SK-N-SH (cell line): ENCODE measurements at regions not wholly inside any gene's neighbourhood (a gene's known extent, or its start where the extent isn't known, plus 50 kb on each side); places are given as distances from the start of the nearest gene placed in this dataset.

ENCODE experiments used
- CTCF ChIA-PET: fragments of 300-600, 350-600 bp; formaldehyde crosslinking; extraction: SDS; loops from one replicate; lab custom pipeline; 2021; lab: Yijun Ruan, JAX
- POLR2A ChIA-PET: fragments of 350-600 bp; sonication (Branson Sonifier 250); formaldehyde crosslinking; extraction: SDS; loops from one replicate; lab custom pipeline; 2020; ENCODE audit warnings: antibody characterized with exemption, inconsistent platforms; lab: Yijun Ruan, JAX
- DNase-seq: peaks from one replicate; pipeline ENCODE4 v3.0.0; 2012
- H2AFZ ChIP-seq: fragments of 200-600 bp; sonication (generic); 2 replicates; pipeline ENCODE4 v1.8.1; 2016; ENCODE audit warnings: antibody characterized with exemption, mild to moderate bottlenecking, low read depth
- H3F3A ChIP-seq: fragments of 200-600 bp; sonication (generic); replicated peaks from 2 replicates; pipeline ENCODE3; 2016; ENCODE audit warnings: antibody characterized with exemption, mild to moderate bottlenecking; ENCODE audit not compliant: insufficient read depth
- H3K27ac ChIP-seq, 2 experiments: fragments of 200-500 bp in 1 of 2; fragments of 200-600 bp in 1 of 2; sonication (Bioruptor generic) in 1 of 2; sonication (generic), shearing (Covaris generic) in 1 of 2; 2 replicates each; pipeline versions ENCODE4 v1.5.1 to v1.6.1; 2014 to 2016; ENCODE audit warnings: low read depth in 2 of 2, inconsistent platforms in 1 of 2, low read length in 1 of 2, mild to moderate bottlenecking in 1 of 2, mixed read lengths in 1 of 2
- H3K27me3 ChIP-seq: fragments of 200-600 bp; sonication (generic), shearing (Covaris generic); 2 replicates; pipeline ENCODE4 v1.6.1; 2016; ENCODE audit warnings: mixed run types; ENCODE audit not compliant: insufficient read depth
- H3K36me3 ChIP-seq, 2 experiments: fragments of 200-500 bp in 1 of 2; fragments of 200-600 bp in 1 of 2; sonication (Bioruptor generic) in 1 of 2; sonication (generic) in 1 of 2; replicated peaks in 1 of 2; 2 replicates each; pipeline versions ENCODE3 to v1.5.1; 2014 to 2016; ENCODE audit warnings: low read length in 1 of 2, mild to moderate bottlenecking in 1 of 2; ENCODE audit not compliant: insufficient read depth in 2 of 2, control insufficient read depth in 1 of 2
- H3K4me1 ChIP-seq, 2 experiments: fragments of 200-500 bp in 1 of 2; fragments of 200-600 bp in 1 of 2; sonication (Bioruptor generic) in 1 of 2; sonication (generic), shearing (Covaris generic) in 1 of 2; 2 replicates each; pipeline versions ENCODE4 v1.5.1 to v1.6.1; 2014 to 2016; ENCODE audit warnings: low read depth in 1 of 2, low read length in 1 of 2, mixed run types in 1 of 2; ENCODE audit not compliant: insufficient read depth in 2 of 2, control insufficient read depth in 1 of 2
- H3K4me2 ChIP-seq: fragments of 200-600 bp; sonication (generic), shearing (Covaris generic); 2 replicates; pipeline ENCODE4 v1.6.1; 2017; ENCODE audit warnings: mixed run types
- H3K4me3 ChIP-seq, 2 experiments: fragments of 200-500 bp in 1 of 2; fragments of 200-600 bp in 1 of 2; sonication (Bioruptor generic) in 1 of 2; sonication (generic), shearing (Covaris generic) in 1 of 2; 2 replicates each; pipeline versions ENCODE4 v1.5.1 to v1.8.1; 2014 to 2016; ENCODE audit warnings: low read depth in 2 of 2, inconsistent platforms in 1 of 2, low read length in 1 of 2, mild to moderate bottlenecking in 1 of 2, mixed read lengths in 1 of 2, moderate library complexity in 1 of 2
- H3K79me2 ChIP-seq: fragments of 200-600 bp; sonication (generic); 2 replicates; pipeline ENCODE4 v1.8.1; 2017; ENCODE audit warnings: mild to moderate bottlenecking; ENCODE audit not compliant: insufficient read depth
- H3K9ac ChIP-seq: fragments of 200-600 bp; sonication (generic); 2 replicates; pipeline ENCODE4 v1.6.1; 2017; ENCODE audit warnings: mixed run types
- H3K9me2 ChIP-seq: fragments of 200-600 bp; sonication (generic); 2 replicates; pipeline ENCODE4 v1.6.1; 2017; ENCODE audit warnings: mixed run types
- H3K9me3 ChIP-seq: fragments of 200-600 bp; sonication (generic); 2 replicates; pipeline ENCODE4 v1.6.1; 2017; ENCODE audit warnings: mixed run types, mild to moderate bottlenecking, moderate library complexity
- H4K20me1 ChIP-seq: fragments of 200-600 bp; sonication (generic); 2 replicates; pipeline ENCODE4 v1.6.1; 2017; ENCODE audit warnings: mild to moderate bottlenecking, mixed run types; ENCODE audit not compliant: insufficient read depth
- CHD2 ChIP-seq: fragments of 150-350 bp; IDR thresholded peaks from 2 replicates; pipeline ENCODE4 v1.6.1; 2018; ENCODE audit warnings: low read length; ENCODE audit not compliant: partially characterized antibody
- EP300 ChIP-seq, 2 experiments: IDR thresholded peaks; 2 replicates each; pipeline versions ENCODE4 v1.4.0 to v1.6.1; 2012; ENCODE audit warnings: borderline replicate concordance in 1 of 2, low read depth in 1 of 2, low read length in 1 of 2
- EZH2phosphoT487 ChIP-seq: fragments of 200-600 bp; sonication (generic); IDR thresholded peaks from 2 replicates; pipeline ENCODE4 v1.6.1; 2017; ENCODE audit warnings: low read depth, mixed run types, mild to moderate bottlenecking, antibody characterized with exemption, moderate library complexity, borderline replicate concordance
- FOSL2 ChIP-seq: IDR thresholded peaks from 2 replicates; pipeline ENCODE4 v1.4.0; 2012; ENCODE audit warnings: low read depth, mild to moderate bottlenecking, moderate library complexity, borderline replicate concordance
- FOXJ3 ChIP-seq: sonication (generic); formaldehyde crosslinking; IDR thresholded peaks from 2 replicates; pipeline ENCODE4 v1.5.1; 2020; ENCODE audit warnings: mild to moderate bottlenecking, missing genetic modification reagents
- JUND ChIP-seq: IDR thresholded peaks from 2 replicates; pipeline ENCODE4 v1.4.0; 2012
- NFIC ChIP-seq: IDR thresholded peaks from 2 replicates; pipeline ENCODE4 v1.4.0; 2012; ENCODE audit warnings: borderline replicate concordance
- NRF1 ChIP-seq: IDR thresholded peaks from 2 replicates; pipeline ENCODE4 v1.6.1; 2012; ENCODE audit warnings: low read depth, mild to moderate bottlenecking, low read length
- RCOR1 ChIP-seq: fragments of 150-350 bp; IDR thresholded peaks from 2 replicates; pipeline ENCODE4 v1.6.1; 2017; ENCODE audit warnings: antibody characterized with exemption, low read length
- REST ChIP-seq: IDR thresholded peaks from 2 replicates; pipeline ENCODE4 v1.6.1; 2012; ENCODE audit warnings: mild to moderate bottlenecking, low read depth, low read length, moderate library complexity
- RFX5 ChIP-seq: IDR thresholded peaks from 2 replicates; pipeline ENCODE4 v1.6.1; 2012; ENCODE audit warnings: mild to moderate bottlenecking, improper control_type of control experiment, low read length
- SIN3A ChIP-seq: IDR thresholded peaks from 2 replicates; pipeline ENCODE4 v1.6.1; 2012; ENCODE audit warnings: low read depth, mild to moderate bottlenecking, low read length, moderate library complexity, borderline replicate concordance
- TAF1 ChIP-seq: IDR thresholded peaks from 2 replicates; pipeline ENCODE4 v1.6.1; 2012; ENCODE audit warnings: low read depth, mild to moderate bottlenecking, low read length, moderate library complexity, borderline replicate concordance
- TCF12 ChIP-seq: IDR thresholded peaks from 2 replicates; pipeline ENCODE4 v1.4.0; 2012
- USF1 ChIP-seq: IDR thresholded peaks from 2 replicates; pipeline ENCODE4 v1.4.0; 2012; ENCODE audit warnings: low read depth, borderline replicate concordance
- YY1 ChIP-seq: IDR thresholded peaks from 2 replicates; pipeline ENCODE4 v1.4.0; 2012; ENCODE audit warnings: low read depth, mild to moderate bottlenecking

GRCh38 chr2:225820826-225821225 is 421.3 kb downstream of the NYAP2 start (continued):
- no peak for TF ChIP-seq REST
- TF ChIP-seq JUND: no peak

- no peak overlapping the region for H3K4me2 ChIP-seq
- no peaks in the 10 kb centered on the region for H3K79me2 ChIP-seq
- no peak overlapping the region for H3K9ac ChIP-seq
- H4K20me1 ChIP-seq: no peaks in the 10 kb centered on the region
- H2AFZ ChIP-seq: no peak overlapping the region
- no peaks in the 10 kb centered on the region for H3K9me3 ChIP-seq
- no peak overlapping the region for H3K27ac ChIP-seq
- CTCF ChIA-PET: no interaction called here
- H3K9me2 ChIP-seq: no peaks in the 10 kb centered on the region
- no peaks in the 10 kb centered on the region for H3F3A ChIP-seq
- H3K4me3 ChIP-seq: no peak overlapping the region
- no peaks in the 10 kb centered on the region for H3K27me3 ChIP-seq
- no peak for TF ChIP-seq FOXJ3
- TF ChIP-seq TAF1: no peak
- no peak for TF ChIP-seq NRF1
- no peak for TF ChIP-seq EZH2phosphoT487
- TF ChIP-seq TCF12: no peak
- no peak for TF ChIP-seq JUND
- no peak for TF ChIP-seq SIN3A
- TF ChIP-seq USF1: no peak
- TF ChIP-seq CHD2: no peak
- no peak for TF ChIP-seq EP300 (IDR thresholded peaks at IDR 0.05; ENCODE audit: borderline replicate concordance in 1 of 2, low read depth in 1 of 2, low read length in 1 of 2)
- no peak for TF ChIP-seq RCOR1
- TF ChIP-seq RFX5: no peak
- no peak for TF ChIP-seq REST
- no peak for TF ChIP-seq YY1
- no peak for TF ChIP-seq FOSL2
- TF ChIP-seq NFIC: no peak
- TF ChIP-seq, all 33 proteins: peak for 0
- no peaks in the 10 kb centered on the region for H3K36me3 ChIP-seq
- POLR2A ChIA-PET: no interaction called here
- no peak for DNase-seq
- no peaks in the 10 kb centered on the region for H3K4me1 ChIP-seq
These were observed 415.0 kb downstream of the NYAP2 start for GRCh38 chr2:225814554-225814953.
